HepG2 (cell line): ENCODE measurements at regions not wholly inside any gene's neighbourhood (a gene's known extent, or its start where the extent isn't known, plus 50 kb on each side); places are given as distances from the start of the nearest gene placed in this dataset.

ENCODE experiments used
- ATAC-seq: fragments of 200-7000 bp; cut with Tn5 transposase; 3 replicates; pipeline ENCODE4 v1.9.1; 2020; ENCODE audit warnings: mild to moderate bottlenecking, moderate library complexity
- BruUV-seq: library from RNA; stranded (reverse); fragments of 400-500 nt; replicated peaks from 2 replicates; lab custom pipeline; 2021; lab: Mats Ljungman, UMichigan
- CTCF ChIA-PET: fragments of 300-600 bp; formaldehyde crosslinking; extraction: SDS; loops from one replicate; lab custom pipeline; 2021; ENCODE audit warnings: low total read pairs, inconsistent platforms, low intra/inter-chr PET ratio; lab: Yijun Ruan, JAX
- POLR2A ChIA-PET: fragments of 350-600 bp; sonication (Branson Sonifier 250); formaldehyde crosslinking; loops from one replicate; lab custom pipeline; 2020; ENCODE audit warnings: antibody characterized with exemption, inconsistent platforms; lab: Yijun Ruan, JAX
- DNase-seq: peaks from one replicate; pipeline ENCODE4 v3.0.0-alpha.2; 2015; ENCODE audit warnings: low spot score
- FAIRE-seq: peaks from 3 replicates; lab custom pipeline; 2011; peaks lifted over from hg19 to GRCh38; lab: Jason Lieb, UNC
- H2AFZ ChIP-seq: one replicate; pipeline ENCODE4 v1.6.1; 2011; ENCODE audit warnings: low read length, inconsistent platforms
- H3K27ac ChIP-seq: fragments of 300-600 bp; 3 replicates; pipeline ENCODE4 v1.8.0; 2011; ENCODE audit warnings: mixed run types, mild to moderate bottlenecking, mixed read lengths, low read length, inconsistent platforms; ENCODE audit not compliant: insufficient read depth; ENCODE audit errors: extremely low read length
- H3K27me3 ChIP-seq, 2 experiments: fragments of 200-600 bp in 1 of 2; 2 replicates in 1 of 2; 3 replicates in 1 of 2; pipeline versions ENCODE4 v1.6.0 to v1.8.0; 2011; ENCODE audit warnings: low read length in 2 of 2, mild to moderate bottlenecking in 2 of 2, moderate library complexity in 2 of 2, inconsistent platforms in 1 of 2; ENCODE audit not compliant: insufficient read depth in 2 of 2, control insufficient read depth in 1 of 2
- H3K36me3 ChIP-seq, 2 experiments: fragments of 200-600 bp in 1 of 2; replicated peaks in 1 of 2; 2 replicates in 1 of 2; 3 replicates in 1 of 2; pipeline versions ENCODE4 v1.5.1 to v1.8.0; 2011; ENCODE audit warnings: low read length in 2 of 2, inconsistent platforms in 1 of 2; ENCODE audit not compliant: insufficient read depth in 2 of 2, control insufficient read depth in 1 of 2
- H3K4me1 ChIP-seq: 2 replicates; pipeline ENCODE4 v1.5.1; 2012; ENCODE audit warnings: low read length, inconsistent platforms; ENCODE audit not compliant: insufficient read depth
- H3K4me2 ChIP-seq: 2 replicates; pipeline ENCODE4 v1.6.0; 2011; ENCODE audit warnings: low read depth, low read length, inconsistent platforms
- H3K4me3 ChIP-seq, 3 experiments: fragments of 200-600 bp in 1 of 3; sonication (generic), shearing (Covaris generic) in 1 of 3; replicated peaks in 1 of 3; 2 replicates each; pipeline ENCODE4 v1.5.1; 2011 to 2016; ENCODE audit warnings: low read length in 3 of 3, inconsistent platforms in 2 of 3, low read depth in 2 of 3, mild to moderate bottlenecking in 2 of 3, control low read depth in 1 of 3, mixed read lengths in 1 of 3; ENCODE audit not compliant: insufficient read depth in 1 of 3
- H3K79me2 ChIP-seq: one replicate; pipeline ENCODE4 v1.6.1; 2011; ENCODE audit warnings: low read length, inconsistent platforms; ENCODE audit not compliant: insufficient read depth
- H3K9ac ChIP-seq: 2 replicates; pipeline ENCODE4 v1.6.0; 2011; ENCODE audit warnings: mild to moderate bottlenecking, low read depth, low read length, inconsistent platforms; ENCODE audit not compliant: insufficient read depth
- H3K9me3 ChIP-seq: 2 replicates; pipeline ENCODE4 v1.5.1; 2012; ENCODE audit warnings: mild to moderate bottlenecking, low read length
- H4K20me1 ChIP-seq: 2 replicates; pipeline ENCODE4 v1.6.0; 2011; ENCODE audit warnings: inconsistent platforms, mild to moderate bottlenecking, low read length, moderate library complexity; ENCODE audit not compliant: insufficient read depth
- AHR ChIP-seq: IDR thresholded peaks from 2 replicates; pipeline ENCODE4 v1.6.1; 2018; ENCODE audit warnings: missing genetic modification reagents, missing compliant biosample characterization
- HHEX ChIP-seq: IDR thresholded peaks from 2 replicates; pipeline ENCODE4 v1.6.1; 2016; ENCODE audit warnings: control low read depth
- HNF1A ChIP-seq, 2 experiments: sonication (generic) in 1 of 2; formaldehyde crosslinking in 1 of 2; IDR thresholded peaks; 2 replicates each; pipeline versions ENCODE4 v1.4.0 to v1.6.1; 2016 to 2020; ENCODE audit warnings: borderline replicate concordance in 1 of 2, low read depth in 1 of 2, mild to moderate bottlenecking in 1 of 2, missing genetic modification reagents in 1 of 2
- MIXL1 ChIP-seq: IDR thresholded peaks from 2 replicates; pipeline ENCODE4 v1.6.1; 2016
- NCOA5 ChIP-seq: sonication (generic); formaldehyde crosslinking; IDR thresholded peaks from 2 replicates; pipeline ENCODE4 v1.4.0; 2020; ENCODE audit warnings: missing genetic modification reagents
- NFATC3 ChIP-seq: sonication (generic); formaldehyde crosslinking; IDR thresholded peaks from 2 replicates; pipeline ENCODE4 v1.5.1; 2020; ENCODE audit warnings: mild to moderate bottlenecking, missing genetic modification reagents
- PBX2 ChIP-seq: IDR thresholded peaks from 2 replicates; pipeline ENCODE4 v1.6.1; 2016; ENCODE audit warnings: control low read depth
- RAD51 ChIP-seq: fragments of 450-650 bp; IDR thresholded peaks from 2 replicates; pipeline ENCODE4 v1.6.1; 2016; ENCODE audit warnings: borderline replicate concordance
- SOX5 ChIP-seq: IDR thresholded peaks from 2 replicates; pipeline ENCODE4 v1.6.1; 2016; ENCODE audit warnings: borderline replicate concordance
- THAP9 ChIP-seq: sonication (generic); formaldehyde crosslinking; IDR thresholded peaks from 2 replicates; pipeline ENCODE4; 2020; ENCODE audit warnings: missing genetic modification reagents, mild to moderate bottlenecking, borderline replicate concordance
- ZBTB43 ChIP-seq: sonication (generic); formaldehyde crosslinking; conservative IDR thresholded peaks from 2 replicates; pipeline ENCODE4 v1.4.0; 2020; ENCODE audit warnings: missing genetic modification reagents
- ZNF20 ChIP-seq: sonication (generic); formaldehyde crosslinking; IDR thresholded peaks from 2 replicates; pipeline ENCODE4 v1.4.0; 2020; ENCODE audit warnings: mild to moderate bottlenecking, moderate library complexity, missing genetic modification reagents
- ZNF253 ChIP-seq: sonication (generic); formaldehyde crosslinking; IDR thresholded peaks from 2 replicates; pipeline ENCODE4 v1.8.0; 2022; ENCODE audit warnings: mild to moderate bottlenecking, missing genetic modification reagents, borderline replicate concordance
- ZNF33A ChIP-seq: sonication (generic); formaldehyde crosslinking; IDR thresholded peaks from 2 replicates; pipeline ENCODE4 v1.5.1; 2020; ENCODE audit warnings: missing genetic modification reagents, mild to moderate bottlenecking, moderate library complexity, borderline replicate concordance
- ZNF33B ChIP-seq: sonication (generic); formaldehyde crosslinking; IDR thresholded peaks from 2 replicates; pipeline ENCODE4 v1.5.1; 2020; ENCODE audit warnings: mild to moderate bottlenecking, missing genetic modification reagents
- ZNF510 ChIP-seq: sonication (generic); formaldehyde crosslinking; IDR thresholded peaks from 2 replicates; pipeline ENCODE4 v1.4.0; 2020; ENCODE audit warnings: low read depth, mild to moderate bottlenecking, missing genetic modification reagents
- ZNF678 ChIP-seq: sonication (generic); formaldehyde crosslinking; IDR thresholded peaks from 2 replicates; pipeline ENCODE4 v1.4.0; 2020; ENCODE audit warnings: mild to moderate bottlenecking, missing genetic modification reagents
- ZNF775 ChIP-seq: sonication (generic); formaldehyde crosslinking; IDR thresholded peaks from 2 replicates; pipeline ENCODE4 v1.4.0; 2020; ENCODE audit warnings: missing genetic modification reagents, mild to moderate bottlenecking, moderate library complexity, borderline replicate concordance
- WGBS: methylation state at CpG from one replicate; pipeline ENCODE4 v1.1.6; 2017; ENCODE audit warnings: low lambda C conversion rate; 5-methylcytosine and 5-hydroxymethylcytosine counted together
- in situ Hi-C: cut with HindIII; loops from 2 replicates; pipeline ENCODE4 v1.10.0; 2017; ENCODE audit warnings: low pct_unique_long_range_greater_than_20kb; ENCODE audit not compliant: extremely low pct_ligation_motif_present
- intact Hi-C: fragments of 100-400 bp; cut with micrococcal nuclease; formaldehyde crosslinking; loops from one replicate; pipeline ENCODE4 v1.10.0; 2022; ENCODE audit not compliant: unreplicated experiment

- H3K4me3 ChIP-seq, result no peak overlapping the region
- no TSS peak for BruUV-seq
- no peak overlapping the region for H3K9ac ChIP-seq
- H4K20me1 ChIP-seq, result no peaks in the 10 kb centered on the region
- no peaks in the 10 kb centered on the region for H3K79me2 ChIP-seq
- ChIA-PET CTCF (no interaction called here), POLR2A (no interaction called here)
- H3K4me2 ChIP-seq, result no peak overlapping the region
- H3K4me1 ChIP-seq, result no peaks in the 10 kb centered on the region
- no peaks in the 10 kb centered on the region for H3K36me3 ChIP-seq
- DNase-seq (no peak), FAIRE-seq (no peak), ATAC-seq (no peak)
- H2AFZ ChIP-seq, result no peak overlapping the region
- intact Hi-C loops, result no loop called here
- 38% methylated on average over 1 of the region's 1 CpG for WGBS
- no peaks in the 10 kb centered on the region for H3K27me3 ChIP-seq
- H3K9me3 ChIP-seq, result peaks cover 5% of the 10 kb centered on the region; the same call in 1 of the 2 replicates
- in situ Hi-C loops, result no loop called here
- H3K27ac ChIP-seq, result no peak overlapping the region
- TF ChIP-seq HHEX (CRISPR knock-in tag) (no peak), ZNF33B (CRISPR knock-in tag) (no peak), SOX5 (no peak), NFATC3 (CRISPR knock-in tag) (no peak), MIXL1 (CRISPR knock-in tag) (no peak), ZNF20 (no peak), THAP9 (CRISPR knock-in tag) (no peak), ZNF678 (CRISPR knock-in tag) (no peak), RAD51 (no peak), ZNF33A (CRISPR knock-in tag) (no peak), ZNF253 (CRISPR knock-in tag) (no peak), ZNF510 (CRISPR knock-in tag) (no peak), HNF1A (IDR thresholded peaks at IDR 0.05; ENCODE audit: low read depth) (no peak), HNF1A (CRISPR knock-in tag; IDR thresholded peaks at IDR 0.05; ENCODE audit: borderline replicate concordance) (no peak), ZBTB43 (CRISPR knock-in tag) (no peak), ZNF775 (no peak), PBX2 (CRISPR knock-in tag) (no peak), AHR (CRISPR knock-in tag) (no peak), NCOA5 (CRISPR knock-in tag) (no peak)
Measured at GRCh38 chr18:33818145-33818544, 240.1 kb downstream of the ASXL3 start.
